ENCODE measurements at regions not wholly inside any gene's neighbourhood (a gene's known extent, or its start where the extent isn't known, plus 50 kb on each side); places are given as distances from the start of the nearest gene placed in this dataset.

DNA sequence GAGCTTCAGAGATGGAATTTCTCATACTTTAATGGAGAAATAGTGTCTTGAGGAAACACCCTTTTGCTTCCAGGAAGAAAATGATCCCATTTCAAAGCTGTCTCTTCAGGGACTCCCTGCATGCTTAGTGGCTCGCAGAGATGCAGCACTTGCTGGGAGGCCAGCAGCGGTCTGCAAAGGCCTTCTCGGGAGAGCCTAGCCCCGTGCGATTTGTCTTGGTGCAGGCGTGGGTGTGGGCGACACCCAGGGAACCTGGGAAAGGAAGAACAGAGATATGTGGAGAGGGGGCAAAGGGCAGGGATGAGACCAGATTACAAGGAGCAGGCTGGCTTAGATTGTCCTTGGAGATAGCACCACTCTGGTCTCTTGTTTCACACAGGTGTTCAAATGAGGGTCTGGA, 352.3 kb upstream of the PODXL start:
- Histone ChIP-seq H3K9me3 (ENCODE audit: control insufficient read depth, insufficient read depth, low read length) (peaks cover 4% of the 10 kb centered on the region; the same call in 1 of the 2 replicates), H3K27me3 (ENCODE audit: control insufficient read depth, low read length) (no peaks in the 10 kb centered on the region), H3K4me2 (ENCODE audit: low read length) (no peak overlapping the region), H3K36me3 (ENCODE audit: control insufficient read depth, low read length) (no peaks in the 10 kb centered on the region), H4K20me1 (ENCODE audit: control insufficient read depth, insufficient read depth, low read depth, low read length) (no peaks in the 10 kb centered on the region), H3F3A (ENCODE audit: control insufficient read depth, insufficient read depth) (no peaks in the 10 kb centered on the region), H3K4me3 (ENCODE audit: low read length) (no peak overlapping the region), H3K9me2 (replicated peaks; ENCODE audit: control insufficient read depth, low read length) (no peaks in the 10 kb centered on the region), H3K79me2 (ENCODE audit: control insufficient read depth, low read length) (no peaks in the 10 kb centered on the region), H3K4me1 (ENCODE audit: control insufficient read depth, low read length) (no peaks in the 10 kb centered on the region), H3K27ac (ENCODE audit: low read depth, low read length) (no peak overlapping the region)
- TF ChIP-seq, protein P1, sequence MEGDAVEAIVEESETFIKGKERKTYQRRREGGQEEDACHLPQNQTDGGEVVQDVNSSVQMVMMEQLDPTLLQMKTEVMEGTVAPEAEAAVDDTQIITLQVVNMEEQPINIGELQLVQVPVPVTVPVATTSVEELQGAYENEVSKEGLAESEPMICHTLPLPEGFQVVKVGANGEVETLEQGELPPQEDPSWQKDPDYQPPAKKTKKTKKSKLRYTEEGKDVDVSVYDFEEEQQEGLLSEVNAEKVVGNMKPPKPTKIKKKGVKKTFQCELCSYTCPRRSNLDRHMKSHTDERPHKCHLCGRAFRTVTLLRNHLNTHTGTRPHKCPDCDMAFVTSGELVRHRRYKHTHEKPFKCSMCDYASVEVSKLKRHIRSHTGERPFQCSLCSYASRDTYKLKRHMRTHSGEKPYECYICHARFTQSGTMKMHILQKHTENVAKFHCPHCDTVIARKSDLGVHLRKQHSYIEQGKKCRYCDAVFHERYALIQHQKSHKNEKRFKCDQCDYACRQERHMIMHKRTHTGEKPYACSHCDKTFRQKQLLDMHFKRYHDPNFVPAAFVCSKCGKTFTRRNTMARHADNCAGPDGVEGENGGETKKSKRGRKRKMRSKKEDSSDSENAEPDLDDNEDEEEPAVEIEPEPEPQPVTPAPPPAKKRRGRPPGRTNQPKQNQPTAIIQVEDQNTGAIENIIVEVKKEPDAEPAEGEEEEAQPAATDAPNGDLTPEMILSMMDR (IDR thresholded peaks at IDR 0.05; ENCODE audit: low read depth, low read length, poor library complexity, severe bottlenecking): no peak
- no peak for TF ChIP-seq EZH2phosphoT487 (IDR thresholded peaks at IDR 0.05; ENCODE audit: borderline replicate concordance, low read length)

DNA sequence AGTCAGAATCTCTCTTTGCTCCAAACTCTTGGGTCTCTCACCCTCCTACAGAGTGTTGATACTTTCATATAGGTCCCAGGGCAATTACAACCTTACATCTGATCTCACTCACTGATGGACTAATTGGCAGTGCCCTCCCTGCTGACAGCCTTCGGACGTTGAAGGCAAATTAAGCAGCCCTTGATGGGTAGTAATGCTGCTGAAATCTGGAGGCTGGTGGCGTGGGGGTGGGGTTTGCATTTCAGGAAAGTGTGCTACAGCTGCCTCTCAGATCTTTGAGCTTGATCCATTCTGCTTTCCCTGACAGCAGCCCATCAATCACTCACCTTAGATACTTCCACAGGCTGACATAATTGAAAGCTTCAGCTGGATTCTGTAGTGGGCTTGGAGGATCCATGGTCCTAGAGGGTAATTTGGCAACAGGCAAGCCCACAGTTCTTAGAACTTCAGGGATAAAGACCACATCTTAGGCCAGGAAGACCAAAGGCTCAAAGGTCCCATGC, 349.1 kb upstream of the PODXL start:
- H3K4me2 ChIP-seq (ENCODE audit: low read length): no peak overlapping the region
- H3K36me3 ChIP-seq (ENCODE audit: control insufficient read depth, low read length): no peaks in the 10 kb centered on the region
- H3F3A ChIP-seq (ENCODE audit: control insufficient read depth, insufficient read depth): no peaks in the 10 kb centered on the region
- no peaks in the 10 kb centered on the region for H3K79me2 ChIP-seq (ENCODE audit: control insufficient read depth, low read length)
- no peak overlapping the region for H3K27ac ChIP-seq (ENCODE audit: low read depth, low read length)
- H3K4me3 ChIP-seq (ENCODE audit: low read length): no peak overlapping the region
- TF ChIP-seq EZH2phosphoT487 (IDR thresholded peaks at IDR 0.05; ENCODE audit: borderline replicate concordance, low read length): no peak
- TF ChIP-seq, protein P1 (IDR thresholded peaks at IDR 0.05; ENCODE audit: low read depth, low read length, poor library complexity, severe bottlenecking): no peak
- H3K27me3 ChIP-seq (ENCODE audit: control insufficient read depth, low read length): no peaks in the 10 kb centered on the region
- no peaks in the 10 kb centered on the region for H3K9me2 ChIP-seq (replicated peaks; ENCODE audit: control insufficient read depth, low read length)
- H4K20me1 ChIP-seq (ENCODE audit: control insufficient read depth, insufficient read depth, low read depth, low read length): no peaks in the 10 kb centered on the region
- no peaks in the 10 kb centered on the region for H3K4me1 ChIP-seq (ENCODE audit: control insufficient read depth, low read length)
- H3K9me3 ChIP-seq (ENCODE audit: control insufficient read depth, insufficient read depth, low read length): peaks cover 7% of the 10 kb centered on the region; the same call in 1 of the 2 replicates

DNA sequence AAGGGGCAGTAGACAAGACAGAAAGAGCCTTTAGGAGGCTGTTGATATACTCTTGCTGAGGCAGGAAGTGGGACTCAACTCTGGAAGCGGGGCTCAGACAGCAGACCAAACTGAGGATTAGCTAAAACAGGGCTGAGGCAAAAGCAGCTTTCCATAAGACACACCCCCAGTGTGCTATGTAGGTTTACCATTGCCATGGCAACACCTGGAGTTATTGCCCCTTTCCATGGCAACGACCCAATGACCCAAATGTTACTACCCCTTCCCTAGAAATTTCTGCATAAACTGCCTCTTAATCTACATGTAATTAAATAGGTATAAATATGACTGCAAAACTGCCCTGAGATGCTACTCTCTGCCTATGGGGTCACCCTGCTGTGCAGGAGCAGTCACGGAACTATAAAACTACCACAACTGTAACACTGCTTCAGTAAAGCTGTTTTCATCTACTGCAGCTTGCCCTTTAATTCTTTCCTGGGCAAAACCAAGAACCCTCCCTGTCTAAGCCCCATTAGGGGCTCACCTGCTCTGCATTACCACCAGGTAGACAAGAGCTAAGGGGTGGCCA, 348.4 kb upstream of the PODXL start:
- Histone ChIP-seq H3F3A (ENCODE audit: control insufficient read depth, insufficient read depth) (no peaks in the 10 kb centered on the region), H3K9me2 (replicated peaks; ENCODE audit: control insufficient read depth, low read length) (no peaks in the 10 kb centered on the region), H3K4me3 (ENCODE audit: low read length) (no peak overlapping the region), H3K36me3 (ENCODE audit: control insufficient read depth, low read length) (no peaks in the 10 kb centered on the region), H4K20me1 (ENCODE audit: control insufficient read depth, insufficient read depth, low read depth, low read length) (no peaks in the 10 kb centered on the region), H3K27ac (ENCODE audit: low read depth, low read length) (no peak overlapping the region), H3K4me2 (ENCODE audit: low read length) (no peak overlapping the region), H3K27me3 (ENCODE audit: control insufficient read depth, low read length) (no peaks in the 10 kb centered on the region), H3K9me3 (ENCODE audit: control insufficient read depth, insufficient read depth, low read length) (peaks cover 3% of the 10 kb centered on the region; the same call in 1 of the 2 replicates), H3K79me2 (ENCODE audit: control insufficient read depth, low read length) (no peaks in the 10 kb centered on the region), H3K4me1 (ENCODE audit: control insufficient read depth, low read length) (no peaks in the 10 kb centered on the region)
- TF ChIP-seq EZH2phosphoT487 (IDR thresholded peaks at IDR 0.05; ENCODE audit: borderline replicate concordance, low read length): no peak
- TF ChIP-seq, protein P1 (IDR thresholded peaks at IDR 0.05; ENCODE audit: low read depth, low read length, poor library complexity, severe bottlenecking): no peak
